ENCODE measurements at regions not wholly inside any gene's neighbourhood (a gene's known extent, or its start where the extent isn't known, plus 50 kb on each side); places are given as distances from the start of the nearest gene placed in this dataset.
"Not testable (repeated sequence)": the region's sequence is repeated elsewhere in the genome, so short reads cannot be mapped to it uniquely, and the experiment has no call there.

GRCh38 chr12:87336814-87337336 lies 692.3 kb downstream of the C12orf50 start:
- TF ChIP-seq CTCF (IDR thresholded peaks at IDR 0.05; ENCODE audit: partially characterized antibody, unreplicated experiment), result no peak
- Mint-ChIP-seq H3K9me3 (ENCODE audit: unreplicated experiment) (no peaks in the 10 kb centered on the region), H3K36me3 (ENCODE audit: unreplicated experiment) (no peaks in the 10 kb centered on the region), H3K27me3 (ENCODE audit: unreplicated experiment) (no peaks in the 10 kb centered on the region), H3K4me3 (ENCODE audit: unreplicated experiment) (no peak overlapping the region), H3K27ac (ENCODE audit: unreplicated experiment) (no peak overlapping the region), H3K4me1 (ENCODE audit: low read depth, unreplicated experiment) (no peaks in the 10 kb centered on the region)
- no peak for DNase-seq

- DNase-seq, result no peak
- no peak overlapping the region for H3K27ac Mint-ChIP-seq (ENCODE audit: unreplicated experiment)
- H3K9me3 Mint-ChIP-seq (ENCODE audit: unreplicated experiment), result no peaks in the 10 kb centered on the region
- no peaks in the 10 kb centered on the region for H3K27me3 Mint-ChIP-seq (ENCODE audit: unreplicated experiment)
- H3K36me3 Mint-ChIP-seq (ENCODE audit: unreplicated experiment), result no peaks in the 10 kb centered on the region
- H3K4me3 Mint-ChIP-seq (ENCODE audit: unreplicated experiment), result no peak overlapping the region
- no peaks in the 10 kb centered on the region for H3K4me1 Mint-ChIP-seq (ENCODE audit: low read depth, unreplicated experiment)
- TF ChIP-seq CTCF (IDR thresholded peaks at IDR 0.05; ENCODE audit: partially characterized antibody, unreplicated experiment), result no peak
These were observed 696.0 kb downstream of the C12orf50 start for GRCh38 chr12:87332987-87333726.

- H3K4me1 Mint-ChIP-seq (ENCODE audit: low read depth, unreplicated experiment); H3K36me3 Mint-ChIP-seq (ENCODE audit: unreplicated experiment); H3K27me3 Mint-ChIP-seq (ENCODE audit: unreplicated experiment); H3K4me3 Mint-ChIP-seq (ENCODE audit: unreplicated experiment); DNase-seq; H3K9me3 Mint-ChIP-seq (ENCODE audit: unreplicated experiment); H3K27ac Mint-ChIP-seq (ENCODE audit: unreplicated experiment): not testable (repeated sequence)
These were observed 699.1 kb downstream of the C12orf50 start for GRCh38 chr12:87330071-87330555.

- no peak for TF ChIP-seq CTCF (IDR thresholded peaks at IDR 0.05; ENCODE audit: partially characterized antibody, unreplicated experiment)
- H3K27me3 Mint-ChIP-seq (ENCODE audit: unreplicated experiment), result no peaks in the 10 kb centered on the region
- H3K27ac Mint-ChIP-seq (ENCODE audit: unreplicated experiment), result no peak overlapping the region
- DNase-seq, result no peak
- no peaks in the 10 kb centered on the region for H3K36me3 Mint-ChIP-seq (ENCODE audit: unreplicated experiment)
- no peaks in the 10 kb centered on the region for H3K9me3 Mint-ChIP-seq (ENCODE audit: unreplicated experiment)
- H3K4me1 Mint-ChIP-seq (ENCODE audit: low read depth, unreplicated experiment), result no peaks in the 10 kb centered on the region
- no peak overlapping the region for H3K4me3 Mint-ChIP-seq (ENCODE audit: unreplicated experiment)
These were observed 699.9 kb downstream of the C12orf50 start for GRCh38 chr12:87329076-87329863.

GRCh38 chr12:87323369-87323768 lies 705.8 kb downstream of the C12orf50 start:
- H3K4me3 Mint-ChIP-seq (ENCODE audit: unreplicated experiment), result no peak overlapping the region
- H3K36me3 Mint-ChIP-seq (ENCODE audit: unreplicated experiment), result no peaks in the 10 kb centered on the region
- no peak for TF ChIP-seq CTCF (IDR thresholded peaks at IDR 0.05; ENCODE audit: partially characterized antibody, unreplicated experiment)
- H3K27me3 Mint-ChIP-seq (ENCODE audit: unreplicated experiment), result no peaks in the 10 kb centered on the region
- no peak for DNase-seq
- no peaks in the 10 kb centered on the region for H3K4me1 Mint-ChIP-seq (ENCODE audit: low read depth, unreplicated experiment)
- H3K27ac Mint-ChIP-seq (ENCODE audit: unreplicated experiment), result no peak overlapping the region
- H3K9me3 Mint-ChIP-seq (ENCODE audit: unreplicated experiment), result no peaks in the 10 kb centered on the region

All from glutamatergic neuron (in vitro differentiated cells).